ENCODE measurements at regions not wholly inside any gene's neighbourhood (a gene's known extent, or its start where the extent isn't known, plus 50 kb on each side); places are given as distances from the start of the nearest gene placed in this dataset.

GRCh38 chr21:22062472-22063139 is 1064.4 kb downstream of the NCAM2 start:
- TF ChIP-seq CTCF (IDR thresholded peaks at IDR 0.05; ENCODE audit: insufficient read depth, low read length, poor library complexity, severe bottlenecking) = no peak
- TF ChIP-seq EZH2phosphoT487 (conservative IDR thresholded peaks at IDR 0.05; ENCODE audit: low read length) = no peak
